H1 (cell line): ENCODE measurements at regions not wholly inside any gene's neighbourhood (a gene's known extent, or its start where the extent isn't known, plus 50 kb on each side); places are given as distances from the start of the nearest gene placed in this dataset.
A peak's percentile ranks its signal among the peaks of the same experiment; 100 is the strongest.

Source experiments
- CTCF ChIA-PET: fragments of 300-600 bp; sonication (Branson Sonifier 250); formaldehyde crosslinking; loops from one replicate; lab custom pipeline; 2021; ENCODE audit not compliant: partially characterized antibody; lab: Charles Lee
- POLR2A ChIA-PET: fragments of 300-600 bp; sonication (Branson Sonifier 250); formaldehyde crosslinking; loops from one replicate; lab custom pipeline; 2021; ENCODE audit warnings: inconsistent platforms; ENCODE audit not compliant: partially characterized antibody; lab: Charles Lee
- DNase-seq, 2 experiments: peaks; one replicate each; pipeline versions ENCODE4 v3.0.0 to v3.0.0-alpha.2; 2010 to 2022; ENCODE audit warnings: low spot score in 2 of 2, low read depth in 1 of 2, mixed read lengths in 1 of 2
- FAIRE-seq: peaks from 2 replicates; lab custom pipeline; 2011; peaks lifted over from hg19 to GRCh38; lab: Jason Lieb, UNC
- H2AFZ ChIP-seq: 2 replicates; pipeline ENCODE4 v1.8.1; 2012; ENCODE audit warnings: low read length, inconsistent platforms
- H2AK5ac ChIP-seq: 2 replicates; pipeline ENCODE4 v1.6.1; 2013; ENCODE audit warnings: low read depth, low read length
- H2BK120ac ChIP-seq: replicated peaks from 2 replicates; pipeline ENCODE3; 2013; ENCODE audit warnings: low read depth, low read length, inconsistent platforms
- H2BK12ac ChIP-seq: 2 replicates; pipeline ENCODE4 v1.6.1; 2013; ENCODE audit warnings: low read depth, low read length
- H2BK15ac ChIP-seq: 2 replicates; pipeline ENCODE4 v1.6.1; 2013; ENCODE audit warnings: low read length
- H2BK20ac ChIP-seq: 2 replicates; pipeline ENCODE4 v1.6.1; 2013; ENCODE audit warnings: low read length
- H2BK5ac ChIP-seq: 2 replicates; pipeline ENCODE4 v1.6.1; 2013; ENCODE audit warnings: low read depth, low read length
- H3K14ac ChIP-seq: 2 replicates; pipeline ENCODE4 v1.6.1; 2013; ENCODE audit warnings: inconsistent platforms; ENCODE audit not compliant: insufficient read length
- H3K18ac ChIP-seq: 2 replicates; pipeline ENCODE4 v1.6.1; 2013; ENCODE audit warnings: low read length; ENCODE audit errors: extremely low read depth
- H3K23ac ChIP-seq: 2 replicates; pipeline ENCODE4 v1.6.1; 2013; ENCODE audit warnings: inconsistent platforms; ENCODE audit not compliant: insufficient read length
- H3K23me2 ChIP-seq: 2 replicates; pipeline ENCODE4 v1.6.1; 2013; ENCODE audit warnings: low read depth, low read length
- H3K27ac ChIP-seq: 2 replicates; pipeline ENCODE4 v1.6.1; 2011; ENCODE audit warnings: low read depth, low read length, inconsistent platforms
- H3K27me3 ChIP-seq, 4 experiments: replicated peaks in 1 of 4; 1 replicate in 1 of 4; 2 replicates in 3 of 4; pipeline versions ENCODE4 v1.6.1 to v1.8.1; 2011 to 2013; ENCODE audit warnings: low read length in 3 of 4, mild to moderate bottlenecking in 3 of 4, inconsistent platforms in 2 of 4, mixed read lengths in 2 of 4, moderate library complexity in 1 of 4; ENCODE audit not compliant: control insufficient read depth in 3 of 4, insufficient read depth in 3 of 4; ENCODE audit errors: extremely low read depth in 1 of 4
- H3K36me3 ChIP-seq, 4 experiments: 2 replicates each; pipeline versions ENCODE4 v1.6.1 to v1.8.1; 2011 to 2013; ENCODE audit warnings: mild to moderate bottlenecking in 4 of 4, low read length in 3 of 4, moderate library complexity in 2 of 4, control low read depth in 1 of 4, inconsistent platforms in 1 of 4; ENCODE audit not compliant: insufficient read depth in 4 of 4, control insufficient read depth in 2 of 4
- H3K4ac ChIP-seq: replicated peaks from 2 replicates; pipeline ENCODE3; 2013; ENCODE audit warnings: low read length, low read depth, mixed read lengths, inconsistent platforms; ENCODE audit not compliant: insufficient read length
- H3K4me1 ChIP-seq, 4 experiments: replicated peaks in 1 of 4; 1 replicate in 1 of 4; 2 replicates in 3 of 4; pipeline versions ENCODE4 v1.6.1 to v1.8.1; 2011 to 2013; ENCODE audit warnings: low read length in 3 of 4, inconsistent platforms in 2 of 4, mixed read lengths in 1 of 4; ENCODE audit not compliant: insufficient read depth in 4 of 4, control insufficient read depth in 3 of 4
- H3K4me2 ChIP-seq, 2 experiments: 2 replicates each; pipeline versions ENCODE4 v1.6.1 to v1.8.1; 2011 to 2013; ENCODE audit warnings: low read depth in 2 of 2, low read length in 2 of 2, control low read depth in 1 of 2, inconsistent platforms in 1 of 2, mild to moderate bottlenecking in 1 of 2; ENCODE audit not compliant: insufficient read depth in 1 of 2
- H3K4me3 ChIP-seq, 4 experiments: fragments of 200-600, 300-600 bp in 1 of 4; sonication (generic), shearing (Covaris generic), sonication (Bioruptor Twin) in 1 of 4; 2 replicates each; pipeline versions ENCODE4 v1.5.1 to v1.8.1; 2011 to 2016; ENCODE audit warnings: low read length in 4 of 4, low read depth in 3 of 4, control low read depth in 2 of 4, inconsistent platforms in 2 of 4, mild to moderate bottlenecking in 2 of 4, mixed read lengths in 1 of 4, moderate library complexity in 1 of 4; ENCODE audit not compliant: insufficient read depth in 2 of 4; ENCODE audit errors: extremely low read depth in 1 of 4
- H3K56ac ChIP-seq: replicated peaks from 2 replicates; pipeline ENCODE3; 2013; ENCODE audit warnings: low read depth, mild to moderate bottlenecking, mixed read lengths, low read length, inconsistent platforms; ENCODE audit not compliant: insufficient read length
- H3K79me1 ChIP-seq: 2 replicates; pipeline ENCODE4 v1.6.1; 2013; ENCODE audit warnings: low read depth, low read length, control low read depth
- H3K79me2 ChIP-seq, 2 experiments: 2 replicates each; pipeline versions ENCODE4 v1.6.1 to v1.8.1; 2012 to 2013; ENCODE audit warnings: low read length in 2 of 2, mild to moderate bottlenecking in 2 of 2, inconsistent platforms in 1 of 2; ENCODE audit not compliant: insufficient read depth in 2 of 2, control insufficient read depth in 1 of 2
- H3K9ac ChIP-seq, 4 experiments: replicated peaks in 1 of 4; 1 replicate in 1 of 4; 2 replicates in 3 of 4; pipeline versions ENCODE4 v1.6.1 to v1.8.1; 2011 to 2013; ENCODE audit warnings: low read depth in 3 of 4, low read length in 3 of 4, control low read depth in 2 of 4, mild to moderate bottlenecking in 2 of 4, moderate library complexity in 2 of 4, inconsistent platforms in 1 of 4; ENCODE audit errors: extremely low read depth in 1 of 4
- H3K9me3 ChIP-seq, 2 experiments: 2 replicates each; pipeline versions ENCODE4 v1.6.1 to v1.8.1; 2012 to 2013; ENCODE audit warnings: mild to moderate bottlenecking in 2 of 2, moderate library complexity in 2 of 2, control low read depth in 1 of 2, inconsistent platforms in 1 of 2, low read depth in 1 of 2, low read length in 1 of 2, mixed read lengths in 1 of 2; ENCODE audit not compliant: insufficient read depth in 2 of 2
- H4K20me1 ChIP-seq, 2 experiments: replicated peaks in 1 of 2; 2 replicates each; pipeline versions ENCODE3 to v1.8.1; 2011 to 2013; ENCODE audit warnings: inconsistent platforms in 2 of 2, low read length in 2 of 2, mild to moderate bottlenecking in 1 of 2; ENCODE audit not compliant: insufficient read depth in 2 of 2, control insufficient read depth in 1 of 2
- H4K5ac ChIP-seq: 2 replicates; pipeline ENCODE4 v1.6.1; 2013; ENCODE audit warnings: low read length, low read depth, mixed read lengths, inconsistent platforms; ENCODE audit not compliant: insufficient read length
- H4K8ac ChIP-seq: 2 replicates; pipeline ENCODE4 v1.8.0; 2013; ENCODE audit warnings: mild to moderate bottlenecking, moderate library complexity, low read length, inconsistent platforms; ENCODE audit not compliant: insufficient read depth; ENCODE audit errors: extremely low read depth
- H4K91ac ChIP-seq: replicated peaks from 2 replicates; pipeline ENCODE3; 2013; ENCODE audit warnings: low read length, mixed read lengths, inconsistent platforms; ENCODE audit not compliant: insufficient read length
- ATF2 ChIP-seq: IDR thresholded peaks from 2 replicates; pipeline ENCODE4 v1.6.1; 2012; ENCODE audit warnings: low read length, inconsistent platforms
- BACH1 ChIP-seq: IDR thresholded peaks from 2 replicates; pipeline ENCODE4 v1.6.1; 2012; ENCODE audit warnings: low read length, improper control_type of control experiment
- CBX5 ChIP-seq: fragments of 300-800, 300-1000 bp; sonication (generic); IDR thresholded peaks from 2 replicates; pipeline ENCODE4 v1.7.1; 2016; ENCODE audit warnings: antibody characterized with exemption, low read length, low read depth
- CBX8 ChIP-seq: fragments of 300-800, 300-1000 bp; sonication (generic); IDR thresholded peaks from 2 replicates; pipeline ENCODE4 v1.7.1; 2016; ENCODE audit warnings: low read depth, low read length, borderline replicate concordance
- CHD2 ChIP-seq: IDR thresholded peaks from 2 replicates; pipeline ENCODE4 v1.6.1; 2012; ENCODE audit warnings: low read length, improper control_type of control experiment
- E2F6 ChIP-seq: IDR thresholded peaks from 2 replicates; pipeline ENCODE4 v1.6.1; 2012; ENCODE audit warnings: inconsistent platforms
- NRF1 ChIP-seq: IDR thresholded peaks from 2 replicates; pipeline ENCODE4 v1.6.1; 2011; ENCODE audit warnings: mild to moderate bottlenecking, low read depth, low read length, improper control_type of control experiment
- POLR2AphosphoS5 ChIP-seq: IDR thresholded peaks from 2 replicates; pipeline ENCODE4 v1.6.1; 2011; ENCODE audit warnings: low read depth, low read length
- RAD21 ChIP-seq, 2 experiments: IDR thresholded peaks in 1 of 2; conservative IDR thresholded peaks in 1 of 2; 2 replicates each; pipeline ENCODE4 v1.6.1; 2011; ENCODE audit warnings: low read depth in 2 of 2, low read length in 2 of 2, improper control_type of control experiment in 1 of 2, inconsistent platforms in 1 of 2, mild to moderate bottlenecking in 1 of 2, moderate library complexity in 1 of 2
- RBBP5 ChIP-seq: IDR thresholded peaks from 2 replicates; pipeline ENCODE4 v1.7.1; 2012; ENCODE audit warnings: low read depth, mild to moderate bottlenecking, inconsistent platforms, low read length, moderate library complexity, borderline replicate concordance
- SIX5 ChIP-seq: IDR thresholded peaks from 2 replicates; pipeline ENCODE4 v1.6.1; 2011; ENCODE audit warnings: mild to moderate bottlenecking, low read depth, low read length
- SP1 ChIP-seq: IDR thresholded peaks from 2 replicates; pipeline ENCODE4 v1.6.1; 2011; ENCODE audit warnings: low read depth, low read length
- SRF ChIP-seq: IDR thresholded peaks from 2 replicates; pipeline ENCODE4 v1.6.1; 2011; ENCODE audit warnings: mild to moderate bottlenecking, low read depth, low read length, moderate library complexity
- WGBS, 2 experiments: shearing (Covaris generic) in 1 of 2; methylation state at CpG; one replicate each; pipeline versions ENCODE4 v1.1.6 to v1.1.7; 2013 to 2015; ENCODE audit warnings: low lambda C conversion rate in 2 of 2, mixed read lengths in 2 of 2, inconsistent platforms in 1 of 2, low coverage in 1 of 2, missing lambda C conversion rate in 1 of 2; ENCODE audit not compliant: insufficient replicate concordance in 2 of 2, insufficient coverage in 1 of 2, insufficient read length in 1 of 2; ENCODE audit errors: extremely low coverage in 1 of 2, missing lambda C conversion rate in 1 of 2; 5-methylcytosine and 5-hydroxymethylcytosine counted together

GRCh38 chr12:108400481-108400880, 61.4 kb upstream of the CMKLR1 start:
- ChIA-PET CTCF (interaction anchor here (1.1 kb wide), 2 partner anchors 17 to 27 kb away, joined by 3 to 4 read pairs; no protein-coding TSS in a partner anchor), POLR2A (interaction anchor here (1.1 kb wide), 1 partner anchor 13 kb away, joined by 3 read pairs; no protein-coding TSS in a partner anchor)
- H3K56ac ChIP-seq: no peak overlapping the region
- DNase-seq (no peak), FAIRE-seq (no peak)
- H3K23me2 ChIP-seq: no peaks in the 10 kb centered on the region
- H3K4ac ChIP-seq: no peak overlapping the region
- no peak overlapping the region for H2BK12ac ChIP-seq
- H3K79me2 ChIP-seq: no peaks in the 10 kb centered on the region
- no peak overlapping the region for H3K27ac ChIP-seq
- 85% methylated on average over 2 of the region's 2 CpGs; no CpG with 5 or more reads in 1 of the 2 experiments for WGBS, 2 experiments
- H3K27me3 ChIP-seq: no peaks in the 10 kb centered on the region
- H3K4me1 ChIP-seq: peaks cover 0 to 11% (median 5%) of the 10 kb centered on the region in 4 experiments; a peak in 3 of 7 replicates
- no peak overlapping the region for H3K9ac ChIP-seq
- H3K4me2 ChIP-seq: peak overlapping the region in 1 of 2 experiments; percentile 5; a peak in 1 of 4 replicates
- H2BK120ac ChIP-seq: no peak overlapping the region
- H3K18ac ChIP-seq: no peak overlapping the region
- no peak overlapping the region for H2AFZ ChIP-seq
- H2BK20ac ChIP-seq: no peak overlapping the region
- H2AK5ac ChIP-seq: no peak overlapping the region
- H4K8ac ChIP-seq: no peak overlapping the region
- no peak overlapping the region for H4K91ac ChIP-seq
- no peaks in the 10 kb centered on the region for H3K9me3 ChIP-seq
- no peak overlapping the region for H2BK5ac ChIP-seq
- H3K36me3 ChIP-seq: no peaks in the 10 kb centered on the region
- H3K79me1 ChIP-seq: no peaks in the 10 kb centered on the region
- H2BK15ac ChIP-seq: no peak overlapping the region
- no peak overlapping the region for H3K23ac ChIP-seq
- H4K20me1 ChIP-seq: no peaks in the 10 kb centered on the region
- H4K5ac ChIP-seq: no peak overlapping the region
- H3K14ac ChIP-seq: no peak overlapping the region
- H3K4me3 ChIP-seq: no peak overlapping the region
- TF ChIP-seq SIX5 (no peak), BACH1 (no peak), E2F6 (no peak), SP1 (no peak), SRF (no peak), CBX8 (no peak), CBX5 (no peak), RAD21 (IDR thresholded peaks at IDR 0.05 in 1 of 2, conservative IDR thresholded peaks at IDR 0.05 in 1 of 2; ENCODE audit: low read depth in 2 of 2, low read length in 2 of 2) (no peak), ATF2 (no peak), CHD2 (no peak), POLR2AphosphoS5 (no peak), NRF1 (no peak), RBBP5 (no peak)
